Caco-2 (cell line): ENCODE measurements at regions not wholly inside any gene's neighbourhood (a gene's known extent, or its start where the extent isn't known, plus 50 kb on each side); places are given as distances from the start of the nearest gene placed in this dataset.

Experiments
- BruUV-seq: library from RNA; stranded (reverse); fragments of 400-500 nt; replicated peaks from 2 replicates; lab custom pipeline; 2021; lab: Mats Ljungman, UMichigan
- CTCF ChIA-PET: fragments of 300-600 bp; sonication (Branson Sonifier 250); formaldehyde crosslinking; loops from one replicate; lab custom pipeline; 2022; ENCODE audit warnings: antibody characterized with exemption; lab: Charles Lee
- POLR2A ChIA-PET: fragments of 300-600 bp; sonication (Branson Sonifier 250); formaldehyde crosslinking; loops from one replicate; lab custom pipeline; 2022; ENCODE audit warnings: antibody characterized with exemption; lab: Charles Lee
- DNase-seq, 2 experiments: peaks; one replicate each; pipeline versions ENCODE4 v3.0.0 to v3.0.0-alpha.2; 2020 to 2022
- H3K27me3 ChIP-seq: replicated peaks from 2 replicates; pipeline ENCODE4 v1.6.0; 2011; ENCODE audit warnings: low read length; ENCODE audit not compliant: control insufficient read depth, insufficient read depth
- H3K36me3 ChIP-seq: 2 replicates; pipeline ENCODE4 v1.5.1; 2011; ENCODE audit warnings: low read length; ENCODE audit not compliant: control insufficient read depth, insufficient read depth
- H3K4me1 ChIP-seq: fragments of 250-450 bp; sonication (Bioruptor Pico); 2 replicates; pipeline ENCODE4 v1.5.1; 2020; ENCODE audit warnings: mild to moderate bottlenecking
- H3K4me3 ChIP-seq: 2 replicates; pipeline ENCODE4 v1.5.1; 2011; ENCODE audit warnings: low read depth, mild to moderate bottlenecking, control low read depth, low read length
- H3K9me3 ChIP-seq: fragments of 250-450 bp; sonication (Bioruptor Pico); 2 replicates; pipeline ENCODE4 v1.5.1; 2020; ENCODE audit warnings: mild to moderate bottlenecking, moderate library complexity
- H3K27ac Mint-ChIP-seq: one replicate; pipeline ENCODE4 v1.8.0; 2022; ENCODE audit warnings: mixed read lengths; ENCODE audit not compliant: unreplicated experiment
- H3K27me3 Mint-ChIP-seq: one replicate; pipeline ENCODE4 v1.8.0; 2022; ENCODE audit warnings: mixed read lengths; ENCODE audit not compliant: insufficient read depth, unreplicated experiment
- H3K36me3 Mint-ChIP-seq: one replicate; pipeline ENCODE4 v1.8.0; 2022; ENCODE audit warnings: mild to moderate bottlenecking, mixed read lengths; ENCODE audit not compliant: insufficient read depth, unreplicated experiment
- H3K4me1 Mint-ChIP-seq: one replicate; pipeline ENCODE4 v1.8.0; 2022; ENCODE audit warnings: low read depth, mixed read lengths; ENCODE audit not compliant: unreplicated experiment
- H3K4me3 Mint-ChIP-seq: one replicate; pipeline ENCODE4 v1.8.0; 2022; ENCODE audit warnings: mild to moderate bottlenecking, moderate library complexity, mixed read lengths; ENCODE audit not compliant: unreplicated experiment
- H3K9me3 Mint-ChIP-seq: one replicate; pipeline ENCODE4 v1.8.0; 2022; ENCODE audit warnings: mixed read lengths; ENCODE audit not compliant: unreplicated experiment
- CTCF ChIP-seq, 2 experiments: fragments of 200-600 bp in 1 of 2; IDR thresholded peaks; 1 replicate in 1 of 2; 2 replicates in 1 of 2; pipeline versions ENCODE4 v1.5.1 to v1.8.0; 2011 to 2022; ENCODE audit warnings: antibody characterized with exemption in 1 of 2, control low read depth in 1 of 2, inconsistent platforms in 1 of 2, low read depth in 1 of 2, low read length in 1 of 2, mild to moderate bottlenecking in 1 of 2, moderate library complexity in 1 of 2; ENCODE audit not compliant: insufficient read depth in 1 of 2, severe bottlenecking in 1 of 2, unreplicated experiment in 1 of 2
- intact Hi-C: fragments of 100-400 bp; cut with micrococcal nuclease; formaldehyde crosslinking; loops from one replicate; pipeline ENCODE4 v1.10.0; 2022; ENCODE audit not compliant: unreplicated experiment

- H3K4me1 ChIP-seq: no peaks in the 10 kb centered on the region
- no peak for TF ChIP-seq CTCF (IDR thresholded peaks at IDR 0.05; ENCODE audit: insufficient read depth in 1 of 2, low read depth in 1 of 2, low read length in 1 of 2, severe bottlenecking in 1 of 2, unreplicated experiment in 1 of 2)
- H3K27me3 Mint-ChIP-seq: no peaks in the 10 kb centered on the region
- no peaks in the 10 kb centered on the region for H3K36me3 Mint-ChIP-seq
- no peaks in the 10 kb centered on the region for H3K4me1 Mint-ChIP-seq
- H3K27ac Mint-ChIP-seq: no peak overlapping the region
- H3K9me3 ChIP-seq: no peaks in the 10 kb centered on the region
- peaks cover 10% of the 10 kb centered on the region for H3K9me3 Mint-ChIP-seq
- H3K4me3 Mint-ChIP-seq: no peak overlapping the region
- H3K4me3 ChIP-seq: no peak overlapping the region
- no TSS peak for BruUV-seq
- POLR2A ChIA-PET: no interaction called here
- no peaks in the 10 kb centered on the region for H3K36me3 ChIP-seq
- DNase-seq: no peak
- intact Hi-C loops: no loop called here
- CTCF ChIA-PET: no interaction called here
- no peaks in the 10 kb centered on the region for H3K27me3 ChIP-seq
Measured at GRCh38 chr3:6281662-6282061, 579.3 kb upstream of the GRM7 start.

GRCh38 chr3:6282918-6283317 lies 578.0 kb upstream of the GRM7 start:
- DNase-seq: no peak
- H3K36me3 Mint-ChIP-seq: no peaks in the 10 kb centered on the region
- H3K4me1 ChIP-seq: no peaks in the 10 kb centered on the region
- peaks cover 10% of the 10 kb centered on the region for H3K9me3 Mint-ChIP-seq
- BruUV-seq: no TSS peak
- no peaks in the 10 kb centered on the region for H3K27me3 ChIP-seq
- no peak overlapping the region for H3K27ac Mint-ChIP-seq
- intact Hi-C loops: no loop called here
- POLR2A ChIA-PET: no interaction called here
- no peak for TF ChIP-seq CTCF (IDR thresholded peaks at IDR 0.05; ENCODE audit: insufficient read depth in 1 of 2, low read depth in 1 of 2, low read length in 1 of 2, severe bottlenecking in 1 of 2, unreplicated experiment in 1 of 2)
- H3K9me3 ChIP-seq: no peaks in the 10 kb centered on the region
- no peaks in the 10 kb centered on the region for H3K36me3 ChIP-seq
- H3K4me1 Mint-ChIP-seq: no peaks in the 10 kb centered on the region
- CTCF ChIA-PET: no interaction called here
- H3K4me3 ChIP-seq: no peak overlapping the region
- no peaks in the 10 kb centered on the region for H3K27me3 Mint-ChIP-seq
- H3K4me3 Mint-ChIP-seq: no peak overlapping the region

GRCh38 chr3:6287088-6287875 lies 573.6 kb upstream of the GRM7 start:
- no peaks in the 10 kb centered on the region for H3K4me1 ChIP-seq
- no peaks in the 10 kb centered on the region for H3K36me3 ChIP-seq
- Mint-ChIP-seq H3K27ac (no peak overlapping the region), H3K4me3 (no peak overlapping the region), H3K9me3 (no peaks in the 10 kb centered on the region), H3K4me1 (no peaks in the 10 kb centered on the region), H3K36me3 (no peaks in the 10 kb centered on the region), H3K27me3 (no peaks in the 10 kb centered on the region)
- no peak for DNase-seq
- no peaks in the 10 kb centered on the region for H3K9me3 ChIP-seq
- no peaks in the 10 kb centered on the region for H3K27me3 ChIP-seq
- intact Hi-C loops: no loop called here
- no peak overlapping the region for H3K4me3 ChIP-seq
- no TSS peak for BruUV-seq
- ChIA-PET CTCF (no interaction called here), POLR2A (no interaction called here)
- TF ChIP-seq CTCF (IDR thresholded peaks at IDR 0.05; ENCODE audit: insufficient read depth in 1 of 2, low read depth in 1 of 2, low read length in 1 of 2, severe bottlenecking in 1 of 2, unreplicated experiment in 1 of 2): no peak
